Left hindlimb (tissue), 1 donor: ENCODE measurements at regions not wholly inside any gene's neighbourhood (a gene's known extent, or its start where the extent isn't known, plus 50 kb on each side); places are given as distances from the start of the nearest gene placed in this dataset.
A peak's percentile ranks its signal among the peaks of the same experiment; 100 is the strongest.
"Not testable (repeated sequence)": the region's sequence is repeated elsewhere in the genome, so short reads cannot be mapped to it uniquely, and the experiment has no call there.

Experiments used
- DNase-seq: peaks from one replicate; pipeline ENCODE4 v3.0.0-alpha.2; 2018

GRCh38 chr4:138656990-138657389 lies 358.6 kb upstream of the NOCT start:
- no peak for DNase-seq

DNA sequence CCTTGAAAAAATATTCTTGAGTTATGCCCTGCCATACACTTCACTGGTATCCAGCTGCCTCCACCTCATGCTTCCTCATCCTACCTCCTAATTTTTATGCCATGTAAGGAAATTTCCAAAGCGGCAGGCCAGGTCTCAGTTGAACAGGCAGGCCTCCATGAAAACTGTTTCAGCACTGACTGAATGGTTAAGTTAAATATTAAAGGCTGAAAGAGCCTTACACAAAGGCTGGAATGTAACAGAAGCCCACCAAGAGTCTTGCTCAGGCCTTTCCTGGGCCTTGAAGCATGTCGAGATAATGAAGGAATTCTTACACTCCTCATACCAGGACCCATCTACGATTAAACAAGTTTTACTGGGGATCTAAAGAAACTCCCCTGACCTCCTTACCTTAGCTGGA lies 359.6 kb upstream of the NOCT start:
- no peak for DNase-seq

DNA sequence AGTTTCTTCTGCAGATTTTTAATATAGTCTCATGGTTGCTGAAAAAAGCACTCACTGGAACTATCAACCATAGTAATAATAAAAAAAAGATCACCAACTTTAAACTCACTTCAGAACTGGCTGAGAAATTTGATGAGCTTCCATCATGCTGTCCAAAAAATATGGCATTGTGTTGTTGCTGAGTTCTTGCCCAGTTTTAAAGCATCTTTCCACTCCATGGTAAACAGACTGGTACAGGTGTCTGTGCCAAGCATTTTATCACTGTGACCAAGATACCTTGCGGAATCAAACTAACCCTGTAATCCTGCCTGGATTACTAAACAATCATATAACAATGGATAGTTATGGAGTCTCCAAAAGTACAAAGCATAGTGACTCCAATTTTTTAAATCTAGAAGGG lies 360.3 kb upstream of the NOCT start:
- DNase-seq: no peak

- peak; percentile 35 for DNase-seq
These were observed 364.6 kb upstream of the NOCT start for GRCh38 chr4:138650929-138651448.

- no peak for DNase-seq
These were observed 365.1 kb upstream of the NOCT start for GRCh38 chr4:138650495-138650894.

GRCh38 chr4:138647433-138647832 lies 368.1 kb upstream of the NOCT start:
- DNase-seq: no peak

DNA sequence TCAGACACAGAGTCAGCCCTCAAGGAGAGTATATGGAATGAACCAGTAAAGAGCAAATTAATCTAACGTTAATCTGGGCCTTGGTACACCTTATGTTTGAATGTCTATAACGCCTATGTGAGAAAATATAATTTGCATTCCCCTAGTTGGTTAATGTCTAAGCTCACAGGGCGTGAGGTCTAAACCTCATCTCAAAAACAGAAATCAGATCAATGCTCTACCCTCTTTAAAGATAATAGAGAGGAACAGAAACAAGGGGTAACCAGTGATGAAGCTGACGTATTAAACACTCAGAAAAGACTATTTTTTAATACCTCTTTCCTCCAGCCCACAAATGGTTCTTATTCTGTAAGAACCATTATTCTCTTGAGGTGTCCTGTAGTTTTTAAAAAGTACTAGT lies 369.2 kb upstream of the NOCT start:
- DNase-seq: no peak

GRCh38 chr4:138645289-138645688 lies 370.3 kb upstream of the NOCT start:
- no peak for DNase-seq

GRCh38 chr4:138644322-138644721 lies 371.3 kb upstream of the NOCT start:
- DNase-seq: no peak

GRCh38 chr4:138643827-138644226 lies 371.8 kb upstream of the NOCT start:
- DNase-seq: no peak

DNA sequence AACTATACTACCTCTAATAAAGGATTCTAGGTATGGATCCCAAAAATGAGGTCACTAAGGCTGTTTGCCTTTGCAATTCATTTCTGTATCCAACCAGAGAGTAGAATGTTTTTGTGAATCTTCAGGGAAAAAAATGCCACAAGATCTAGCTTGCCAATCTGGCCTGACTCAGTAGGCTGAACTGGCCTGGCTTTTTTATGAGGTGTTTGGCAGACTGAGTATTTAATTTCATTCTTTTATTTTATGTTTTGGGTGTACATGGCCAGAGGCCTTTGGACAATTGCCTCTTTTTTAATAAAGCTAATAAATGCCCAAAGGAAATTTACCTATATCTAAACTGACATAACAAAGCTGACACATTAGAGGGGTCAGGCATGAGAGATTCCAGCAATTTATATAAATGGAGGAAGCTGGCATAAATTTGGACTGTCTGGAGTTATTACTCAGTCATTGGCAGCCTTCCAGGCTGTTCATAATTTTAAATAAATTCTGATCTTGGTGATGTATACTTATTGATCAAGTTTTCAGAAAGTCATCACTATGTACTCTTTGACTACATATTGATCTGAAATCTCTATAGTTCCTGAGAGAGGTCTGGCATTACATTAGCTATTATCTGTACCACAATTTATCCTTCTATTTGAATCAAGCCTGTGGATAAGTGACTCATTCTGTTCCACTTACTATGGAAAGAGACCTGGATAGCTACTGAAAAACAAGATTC lies 376.4 kb upstream of the NOCT start:
- DNase-seq: no peak

- no peak for DNase-seq
These were observed 378.8 kb upstream of the NOCT start for GRCh38 chr4:138636781-138637180.

GRCh38 chr4:138634915-138635314 lies 380.7 kb upstream of the NOCT start:
- no peak for DNase-seq

DNA sequence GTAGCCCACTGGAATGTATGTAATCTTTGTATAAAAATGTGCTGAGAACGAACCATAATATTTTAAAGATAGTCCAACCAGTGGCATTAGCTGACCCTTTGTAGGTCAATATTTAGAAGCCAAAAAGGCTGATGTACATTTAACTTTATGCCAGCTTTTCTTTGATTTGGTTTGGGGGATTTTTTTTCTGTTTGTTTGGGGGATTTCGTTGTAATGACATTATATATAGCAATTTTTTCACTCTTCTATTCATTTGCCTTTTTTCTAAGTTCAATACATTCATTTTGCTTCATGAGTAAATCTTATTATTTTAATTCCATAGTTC lies 382.0 kb upstream of the NOCT start:
- no peak for DNase-seq

DNA sequence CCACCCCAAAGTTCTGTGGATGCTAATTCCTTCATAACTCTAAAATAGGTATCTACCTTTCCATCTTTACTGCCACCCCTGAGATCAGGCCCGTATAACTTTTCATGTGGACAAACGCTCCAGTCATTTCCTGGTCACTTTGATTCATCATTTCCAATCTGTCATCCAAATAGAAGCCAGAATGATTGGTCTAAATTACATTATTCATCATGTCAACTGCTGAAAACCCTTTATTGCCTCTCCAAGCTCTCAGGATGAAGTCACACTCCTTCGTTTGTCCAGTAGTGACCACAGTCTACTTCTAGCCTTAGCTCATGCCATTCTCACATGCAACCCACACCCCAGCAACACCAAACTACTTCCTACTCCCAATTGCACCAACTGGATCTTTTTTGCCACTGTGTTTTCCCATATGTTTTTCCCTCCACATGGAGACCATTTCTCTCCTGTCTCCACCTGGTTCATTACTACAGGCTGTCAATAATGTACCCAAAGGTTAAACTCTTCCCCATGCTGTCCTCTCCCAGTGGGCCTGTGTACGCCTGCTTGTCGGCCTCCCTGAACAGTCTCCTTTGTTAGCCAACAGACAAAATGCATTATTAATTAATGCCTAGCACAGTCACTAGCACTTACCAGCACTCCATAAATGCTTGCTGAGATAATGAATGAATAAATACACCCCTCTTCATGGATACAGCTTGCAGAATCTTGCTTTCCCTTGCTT lies 382.6 kb upstream of the NOCT start:
- no peak for DNase-seq

DNA sequence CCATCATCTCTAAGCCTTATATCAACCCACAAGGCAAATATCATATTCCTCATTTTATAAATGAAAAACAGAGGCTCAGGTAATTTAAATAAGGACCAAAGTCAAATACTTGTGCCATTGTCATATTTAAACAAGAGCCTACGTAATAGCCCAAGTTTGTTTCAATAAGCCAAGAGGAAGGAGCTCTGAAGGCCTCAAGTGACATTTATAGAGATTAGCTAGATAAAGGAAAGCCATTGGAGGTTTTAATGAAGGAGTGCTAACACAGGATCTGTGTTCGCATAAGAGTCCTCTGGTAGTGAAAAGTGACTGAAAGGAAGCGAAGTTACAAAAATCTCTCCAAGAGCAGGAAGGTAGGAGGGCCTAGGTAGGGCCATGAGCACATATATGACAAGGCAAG lies 384.9 kb upstream of the NOCT start:
- DNase-seq: no peak

GRCh38 chr4:138629669-138630068 lies 385.9 kb upstream of the NOCT start:
- no peak for DNase-seq

DNA sequence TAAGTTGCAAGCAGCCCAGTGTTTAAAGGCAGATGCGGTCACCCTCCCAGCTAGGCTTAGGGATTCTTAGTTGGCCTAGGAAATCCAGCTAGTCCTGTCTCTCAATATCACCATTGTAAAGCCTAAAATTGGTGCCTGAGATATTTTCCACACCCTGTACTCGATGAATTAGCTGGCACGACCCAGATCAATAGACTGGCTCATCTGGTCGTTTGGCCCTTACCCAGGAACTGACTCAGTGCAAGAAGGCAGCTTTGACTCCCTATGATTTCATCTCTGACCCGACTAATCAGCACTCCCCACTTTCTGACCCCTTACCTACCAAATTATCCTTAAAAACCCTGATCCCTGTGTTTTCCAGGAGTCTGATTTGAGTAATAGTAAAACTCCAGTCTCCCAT lies 384.9 kb upstream of the SLC7A11 start:
- DNase-seq: no peak

DNA sequence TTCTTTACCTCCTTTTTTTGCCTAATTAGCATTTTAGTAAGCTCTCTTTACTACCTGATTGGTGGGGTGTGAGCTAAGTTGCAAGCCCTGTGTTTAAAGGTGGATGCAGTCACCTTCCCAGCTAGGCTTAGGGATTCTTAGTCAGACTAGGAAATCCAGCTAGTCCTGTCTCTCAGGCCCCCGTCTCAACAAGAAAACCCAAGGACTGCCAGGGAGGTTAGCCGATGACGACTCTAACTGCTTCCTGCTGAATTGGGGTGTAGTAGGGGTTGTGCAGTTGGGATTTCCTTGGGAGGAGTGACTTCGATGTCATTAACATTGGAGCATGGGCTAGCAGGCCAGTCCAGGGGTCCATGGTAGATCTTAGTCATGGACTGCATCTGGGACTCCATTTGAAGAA lies 380.2 kb upstream of the SLC7A11 start:
- DNase-seq: not testable (repeated sequence)

DNA sequence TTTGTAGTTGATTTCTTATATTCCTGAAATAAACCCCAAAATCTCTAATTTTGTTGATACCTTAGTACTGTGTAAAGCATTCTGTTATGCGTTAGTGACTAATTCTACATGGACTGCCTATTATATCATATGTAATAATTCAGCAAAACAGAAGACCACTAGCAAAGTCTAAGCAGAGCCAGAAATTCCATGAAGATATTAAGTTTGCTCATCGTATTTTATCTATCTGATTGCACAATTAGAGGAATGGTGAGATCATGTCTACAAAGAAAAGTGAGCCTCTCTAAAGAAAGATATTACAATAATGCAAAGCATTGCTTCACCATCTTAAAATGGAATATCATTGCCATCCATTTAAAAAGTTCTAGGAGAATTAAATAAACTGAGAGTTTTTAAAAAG lies 374.6 kb upstream of the SLC7A11 start:
- DNase-seq: no peak

GRCh38 chr4:138614398-138615142 lies 372.4 kb upstream of the SLC7A11 start:
- DNase-seq: no peak

GRCh38 chr4:138612428-138612827 lies 370.3 kb upstream of the SLC7A11 start:
- no peak for DNase-seq

DNA sequence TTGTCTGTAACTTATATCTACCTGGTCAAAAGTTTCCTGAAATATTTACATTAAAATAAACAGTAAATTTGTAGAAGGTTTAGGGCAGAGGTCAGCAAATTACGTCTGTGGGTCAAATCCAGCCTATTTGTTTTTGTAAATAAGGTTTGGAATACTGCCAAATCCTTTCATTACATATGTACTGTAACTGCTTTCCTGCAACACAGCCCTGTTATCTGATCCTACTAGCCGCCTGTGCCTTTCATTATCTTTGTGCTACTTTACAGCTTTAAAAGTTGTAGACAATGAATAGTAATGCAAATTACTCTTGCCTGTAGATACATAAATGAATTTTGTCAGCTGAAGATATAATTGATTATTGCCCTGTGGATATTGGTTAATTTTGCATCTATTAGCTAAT lies 369.6 kb upstream of the SLC7A11 start:
- DNase-seq: no peak

- no peak for DNase-seq
These were observed 368.9 kb upstream of the SLC7A11 start for GRCh38 chr4:138611017-138611416.
